Activated CD8-positive, alpha-beta T cell treated with anti-CD3 and anti-CD28 coated beads, Interleukin-2, amount 10 ng/mL, durations not matched to agents 7 days and 5 days (primary cell): ENCODE measurements at regions not wholly inside any gene's neighbourhood (a gene's known extent, or its start where the extent isn't known, plus 50 kb on each side); places are given as distances from the start of the nearest gene placed in this dataset.

Source experiments
- ATAC-seq: fragments of 150-1000 bp; cut with Tn5 transposase; one replicate; pipeline ENCODE4 v1.10.0; 2021; ENCODE audit warnings: moderate library complexity
- CTCF ChIA-PET: fragments of 350-600 bp; sonication (Branson Sonifier 250); formaldehyde crosslinking; loops from one replicate; lab custom pipeline; 2021; ENCODE audit warnings: antibody characterized with exemption; lab: Charles Lee
- POLR2A ChIA-PET: fragments of 350-600 bp; sonication (Branson Sonifier 250); formaldehyde crosslinking; loops from one replicate; lab custom pipeline; 2021; ENCODE audit warnings: antibody characterized with exemption; lab: Charles Lee
- DNase-seq: peaks from one replicate; pipeline ENCODE4 v3.0.0-alpha.2; 2020
- H3K27ac Mint-ChIP-seq: one replicate; pipeline ENCODE4 v1.8.0; 2021; ENCODE audit warnings: mild to moderate bottlenecking, mixed read lengths
- H3K27me3 Mint-ChIP-seq: one replicate; pipeline ENCODE4 v1.8.0; 2021; ENCODE audit warnings: low read depth, mixed read lengths
- H3K36me3 Mint-ChIP-seq: one replicate; pipeline ENCODE4 v1.8.0; 2021; ENCODE audit warnings: low read depth, mixed read lengths
- H3K4me1 Mint-ChIP-seq: one replicate; pipeline ENCODE4 v1.8.0; 2021; ENCODE audit warnings: low read depth, mixed read lengths
- H3K4me3 Mint-ChIP-seq: one replicate; pipeline ENCODE4 v1.8.0; 2021; ENCODE audit warnings: mild to moderate bottlenecking, mixed read lengths
- H3K9me3 Mint-ChIP-seq: one replicate; pipeline ENCODE4 v1.8.0; 2022; ENCODE audit warnings: mixed read lengths; ENCODE audit not compliant: insufficient read depth

GRCh38 chr1:43074244-43074643 is 97.8 kb downstream of the EBNA1BP2 start:
- ChIA-PET CTCF (interaction anchor here (0.6 to 8.9 kb wide), 69 partner anchors 8 to 500 kb away, joined by 3 to 401 read pairs (median 5); partner anchors contain the start of genes C1orf50, CFAP57, EBNA1BP2 and ERMAP), POLR2A (interaction anchor here (0.6 to 2.5 kb wide), 4 partner anchors 150 to 311 kb away, joined by 3 to 15 read pairs (median 7); no protein-coding TSS in a partner anchor)
- no peak overlapping the region for H3K4me3 Mint-ChIP-seq
- peaks cover 2% of the 10 kb centered on the region for H3K27me3 Mint-ChIP-seq
- no peak for ATAC-seq
- H3K9me3 Mint-ChIP-seq = no peaks in the 10 kb centered on the region
- peaks cover 6% of the 10 kb centered on the region for H3K4me1 Mint-ChIP-seq
- no peak overlapping the region for H3K27ac Mint-ChIP-seq
- no peak for DNase-seq
- H3K36me3 Mint-ChIP-seq = no peaks in the 10 kb centered on the region

- H3K4me1 Mint-ChIP-seq = peaks cover 6% of the 10 kb centered on the region
- ATAC-seq = peak; percentile 86
- peak; percentile 82 for DNase-seq
- no peak overlapping the region for H3K4me3 Mint-ChIP-seq
- ChIA-PET POLR2A (interaction anchor here (0.6 to 2.5 kb wide), 5 partner anchors 149 to 310 kb away, joined by 3 to 15 read pairs (median 6); partner anchors contain the start of genes C1orf50 and P3H1), CTCF (interaction anchor here (0.6 to 8.9 kb wide), 74 partner anchors 9 to 499 kb away, joined by 3 to 401 read pairs (median 5); partner anchors contain the start of genes C1orf50, CFAP57, EBNA1BP2 and ERMAP)
- H3K27ac Mint-ChIP-seq = peak overlapping the region; percentile 17
- no peaks in the 10 kb centered on the region for H3K36me3 Mint-ChIP-seq
- H3K27me3 Mint-ChIP-seq = peaks cover 2% of the 10 kb centered on the region
- no peaks in the 10 kb centered on the region for H3K9me3 Mint-ChIP-seq
Observed at GRCh38 chr1:43073490-43074230, 98.4 kb downstream of the EBNA1BP2 start.

GRCh38 chr1:43072314-43072713 is 99.8 kb downstream of the EBNA1BP2 start:
- no peak for DNase-seq
- CTCF ChIA-PET = interaction anchor here (0.7 to 8.9 kb wide), 16 partner anchors 9 to 306 kb away, joined by 3 to 401 read pairs (median 15); partner anchors contain the start of genes C1orf50, P3H1, TMEM269 and ZNF691
- peaks cover 3% of the 10 kb centered on the region for H3K27me3 Mint-ChIP-seq

GRCh38 chr1:43071241-43071640 is 100.8 kb downstream of the EBNA1BP2 start:
- DNase-seq = no peak
- ChIA-PET POLR2A (no interaction called here), CTCF (interaction anchor here (1.2 to 8.9 kb wide), 3 partner anchors 148 to 294 kb away, joined by 6 to 401 read pairs (median 192); no protein-coding TSS in a partner anchor)
- no peaks in the 10 kb centered on the region for H3K36me3 Mint-ChIP-seq
- no peaks in the 10 kb centered on the region for H3K9me3 Mint-ChIP-seq
- H3K4me3 Mint-ChIP-seq = no peak overlapping the region
- peaks cover 6% of the 10 kb centered on the region for H3K27me3 Mint-ChIP-seq
- H3K27ac Mint-ChIP-seq = no peak overlapping the region
- H3K4me1 Mint-ChIP-seq = peaks cover 15% of the 10 kb centered on the region
- no peak for ATAC-seq

More at GRCh38 chr1:43072314-43072713, 99.8 kb downstream of the EBNA1BP2 start:
- Mint-ChIP-seq H3K4me1 (peaks cover 15% of the 10 kb centered on the region), H3K36me3 (no peaks in the 10 kb centered on the region), H3K4me3 (no peak overlapping the region), H3K9me3 (no peaks in the 10 kb centered on the region), H3K27ac (peak overlapping the region; percentile 33)
- POLR2A ChIA-PET = interaction anchor here (2.5 kb wide), 1 partner anchor 148 kb away, joined by 15 read pairs; no protein-coding TSS in a partner anchor
- no peak for ATAC-seq

- no peak overlapping the region for H3K27ac Mint-ChIP-seq
- no peaks in the 10 kb centered on the region for H3K36me3 Mint-ChIP-seq
- DNase-seq (no peak), ATAC-seq (no peak)
- POLR2A ChIA-PET = no interaction called here
- no peak overlapping the region for H3K4me3 Mint-ChIP-seq
- peaks cover 6% of the 10 kb centered on the region for H3K27me3 Mint-ChIP-seq
- no peaks in the 10 kb centered on the region for H3K9me3 Mint-ChIP-seq
- H3K4me1 Mint-ChIP-seq = peaks cover 15% of the 10 kb centered on the region
- CTCF ChIA-PET = interaction anchor here (2.2 kb wide), 1 partner anchor 147 kb away, joined by 8 read pairs; no protein-coding TSS in a partner anchor
Observed at GRCh38 chr1:43069461-43070050, 102.5 kb downstream of the EBNA1BP2 start.

GRCh38 chr1:43068911-43069310 is 103.2 kb downstream of the EBNA1BP2 start:
- peaks cover 15% of the 10 kb centered on the region for H3K4me1 Mint-ChIP-seq
- CTCF ChIA-PET = interaction anchor here (2.2 kb wide), 1 partner anchor 146 kb away, joined by 8 read pairs; no protein-coding TSS in a partner anchor
- no peak overlapping the region for H3K27ac Mint-ChIP-seq
- H3K27me3 Mint-ChIP-seq = peaks cover 6% of the 10 kb centered on the region
- POLR2A ChIA-PET = no interaction called here
- H3K9me3 Mint-ChIP-seq = no peaks in the 10 kb centered on the region
- DNase-seq (no peak), ATAC-seq (no peak)
- H3K4me3 Mint-ChIP-seq = no peak overlapping the region
- H3K36me3 Mint-ChIP-seq = no peaks in the 10 kb centered on the region

- ATAC-seq (peak; percentile 74), DNase-seq (peak; percentile 27)
- Mint-ChIP-seq H3K36me3 (no peaks in the 10 kb centered on the region), H3K27ac (peak overlapping the region; percentile 73), H3K4me1 (peaks cover 9% of the 10 kb centered on the region), H3K9me3 (no peaks in the 10 kb centered on the region), H3K4me3 (peak overlapping the region; percentile 42), H3K27me3 (peaks cover 6% of the 10 kb centered on the region)
- ChIA-PET CTCF (interaction anchor here (2.2 kb wide), 1 partner anchor 145 kb away, joined by 8 read pairs; no protein-coding TSS in a partner anchor), POLR2A (interaction anchor here (0.6 kb wide), 1 partner anchor 131 kb away, joined by 3 read pairs; no protein-coding TSS in a partner anchor)
Observed at GRCh38 chr1:43067977-43068751, 103.9 kb downstream of the EBNA1BP2 start.

- Mint-ChIP-seq H3K27me3 (peaks cover 6% of the 10 kb centered on the region), H3K36me3 (no peaks in the 10 kb centered on the region), H3K4me1 (peaks cover 9% of the 10 kb centered on the region), H3K27ac (peak overlapping the region; percentile 73), H3K9me3 (no peaks in the 10 kb centered on the region), H3K4me3 (no peak overlapping the region)
- DNase-seq = no peak
- CTCF ChIA-PET = interaction anchor here (1.0 to 1.8 kb wide), 2 partner anchors 144 to 154 kb away, joined by 5 to 6 read pairs; no protein-coding TSS in a partner anchor
- no peak for ATAC-seq
- POLR2A ChIA-PET = interaction anchor here (0.7 kb wide), 1 partner anchor 72 kb away, joined by 3 read pairs; no protein-coding TSS in a partner anchor
Observed at GRCh38 chr1:43067233-43067745, 104.8 kb downstream of the EBNA1BP2 start.

- Mint-ChIP-seq H3K27ac (no peak overlapping the region), H3K4me3 (no peak overlapping the region), H3K36me3 (no peaks in the 10 kb centered on the region), H3K9me3 (no peaks in the 10 kb centered on the region), H3K4me1 (peaks cover 9% of the 10 kb centered on the region), H3K27me3 (peaks cover 6% of the 10 kb centered on the region)
- DNase-seq (no peak), ATAC-seq (no peak)
- ChIA-PET POLR2A (interaction anchor here (0.7 kb wide), 1 partner anchor 142 kb away, joined by 3 read pairs; no protein-coding TSS in a partner anchor), CTCF (interaction anchor here (1.0 to 2.2 kb wide), 3 partner anchors 144 to 153 kb away, joined by 5 to 9 read pairs (median 6); no protein-coding TSS in a partner anchor)
Observed at GRCh38 chr1:43066578-43066977, 105.5 kb downstream of the EBNA1BP2 start.

GRCh38 chr1:43065616-43066399 is 106.3 kb downstream of the EBNA1BP2 start:
- H3K36me3 Mint-ChIP-seq = no peaks in the 10 kb centered on the region
- peaks cover 6% of the 10 kb centered on the region for H3K27me3 Mint-ChIP-seq
- no peak overlapping the region for H3K27ac Mint-ChIP-seq
- no peak for DNase-seq
- peaks cover 9% of the 10 kb centered on the region for H3K4me1 Mint-ChIP-seq
- ChIA-PET POLR2A (interaction anchor here (0.7 kb wide), 1 partner anchor 141 kb away, joined by 3 read pairs; no protein-coding TSS in a partner anchor), CTCF (interaction anchor here (1.8 to 5.1 kb wide), 3 partner anchors 7 to 152 kb away, joined by 5 to 27 read pairs (median 9); no protein-coding TSS in a partner anchor)
- no peaks in the 10 kb centered on the region for H3K9me3 Mint-ChIP-seq
- no peak for ATAC-seq
- H3K4me3 Mint-ChIP-seq = no peak overlapping the region
